DND-41 (cell line): ENCODE measurements at regions not wholly inside any gene's neighbourhood (a gene's known extent, or its start where the extent isn't known, plus 50 kb on each side); places are given as distances from the start of the nearest gene placed in this dataset.

Source experiments
- CTCF ChIP-seq: IDR thresholded peaks from 2 replicates; pipeline ENCODE4 v1.5.1; 2012; ENCODE audit warnings: borderline replicate concordance, low read length, moderate library complexity, mild to moderate bottlenecking; ENCODE audit not compliant: poor library complexity, severe bottlenecking; ENCODE audit errors: extremely low read depth
- EZH2 ChIP-seq: IDR thresholded peaks from 3 replicates; pipeline ENCODE4 v1.6.1; 2012; ENCODE audit warnings: borderline replicate concordance, low read depth, mild to moderate bottlenecking, moderate library complexity, low read length, inconsistent platforms; ENCODE audit not compliant: severe bottlenecking

DNA sequence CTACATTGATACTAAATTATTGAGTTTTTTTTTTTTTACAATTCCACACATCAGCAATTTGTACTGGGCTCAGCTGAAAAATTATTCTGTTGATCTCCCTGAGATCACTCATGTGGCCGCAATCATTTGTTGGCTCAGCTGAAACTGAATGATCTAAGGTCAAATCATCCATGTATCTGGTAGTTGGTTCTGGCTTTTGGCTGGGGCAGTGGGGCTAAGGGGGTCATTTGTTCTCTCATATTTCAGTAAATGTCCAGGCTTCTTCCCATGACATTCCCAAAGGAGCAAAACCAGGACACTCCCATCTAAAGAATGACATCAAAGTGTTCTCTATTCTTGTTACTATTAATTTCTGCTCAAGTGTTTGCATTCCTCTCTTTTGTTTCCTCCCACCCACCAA lies 806.7 kb upstream of the ADGRL2 start:
- TF ChIP-seq CTCF (no peak), EZH2 (no peak)
